ENCODE measurements at regions not wholly inside any gene's neighbourhood (a gene's known extent, or its start where the extent isn't known, plus 50 kb on each side); places are given as distances from the start of the nearest gene placed in this dataset.

DNA sequence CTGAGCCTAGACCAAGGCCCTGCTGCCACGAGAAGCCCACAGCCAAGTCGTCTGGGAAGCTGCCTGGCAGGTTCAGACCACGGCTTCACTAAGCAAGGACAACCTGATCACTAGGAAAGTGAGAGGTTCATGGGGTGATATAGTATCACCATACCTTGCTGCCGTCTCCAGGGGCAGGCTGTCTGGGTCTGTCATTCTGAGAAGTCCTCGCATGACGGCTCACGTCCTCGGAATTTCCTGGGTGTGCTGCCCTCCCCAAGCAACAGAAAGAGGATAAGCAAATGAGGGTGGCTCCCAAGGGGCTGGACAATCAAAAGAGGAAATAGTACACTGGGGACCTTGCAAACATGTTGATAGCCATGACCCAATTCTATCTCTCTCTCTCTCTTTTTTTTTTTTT lies 207.4 kb upstream of the IGF1R start:
- ChIA-PET POLR2A (no interaction called here), CTCF (interaction anchor here (1.0 to 1.7 kb wide), 4 partner anchors 11 to 220 kb away, joined by 3 to 4 read pairs (median 3); no protein-coding TSS in a partner anchor)
- DNase-seq (ENCODE audit: extremely low spot score) = no peak
- TF ChIP-seq, protein P1, sequence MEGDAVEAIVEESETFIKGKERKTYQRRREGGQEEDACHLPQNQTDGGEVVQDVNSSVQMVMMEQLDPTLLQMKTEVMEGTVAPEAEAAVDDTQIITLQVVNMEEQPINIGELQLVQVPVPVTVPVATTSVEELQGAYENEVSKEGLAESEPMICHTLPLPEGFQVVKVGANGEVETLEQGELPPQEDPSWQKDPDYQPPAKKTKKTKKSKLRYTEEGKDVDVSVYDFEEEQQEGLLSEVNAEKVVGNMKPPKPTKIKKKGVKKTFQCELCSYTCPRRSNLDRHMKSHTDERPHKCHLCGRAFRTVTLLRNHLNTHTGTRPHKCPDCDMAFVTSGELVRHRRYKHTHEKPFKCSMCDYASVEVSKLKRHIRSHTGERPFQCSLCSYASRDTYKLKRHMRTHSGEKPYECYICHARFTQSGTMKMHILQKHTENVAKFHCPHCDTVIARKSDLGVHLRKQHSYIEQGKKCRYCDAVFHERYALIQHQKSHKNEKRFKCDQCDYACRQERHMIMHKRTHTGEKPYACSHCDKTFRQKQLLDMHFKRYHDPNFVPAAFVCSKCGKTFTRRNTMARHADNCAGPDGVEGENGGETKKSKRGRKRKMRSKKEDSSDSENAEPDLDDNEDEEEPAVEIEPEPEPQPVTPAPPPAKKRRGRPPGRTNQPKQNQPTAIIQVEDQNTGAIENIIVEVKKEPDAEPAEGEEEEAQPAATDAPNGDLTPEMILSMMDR (IDR thresholded peaks at IDR 0.05; ENCODE audit: control extremely low read depth, extremely low read depth, low read depth, missing control alignments) = no peak

DNA sequence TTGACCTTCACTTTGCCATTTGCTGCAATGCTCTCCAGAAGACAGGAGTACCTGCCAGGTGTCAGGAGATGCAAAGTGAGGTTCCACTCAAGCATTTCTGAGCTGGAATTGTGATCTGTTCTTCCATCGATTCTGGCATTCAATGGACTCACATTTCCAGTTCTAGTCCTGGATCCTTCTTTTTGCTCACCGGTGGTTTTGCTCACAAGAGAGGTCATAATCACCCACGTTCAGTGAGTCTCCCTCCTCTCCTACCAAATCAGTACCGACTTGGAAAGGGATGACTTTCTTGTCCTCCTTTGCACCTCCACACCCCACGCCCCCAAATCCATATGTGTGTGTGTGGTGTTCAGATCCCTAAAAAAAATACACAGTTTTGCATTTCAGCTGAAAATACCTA lies 206.7 kb upstream of the IGF1R start:
- POLR2A ChIA-PET = no interaction called here
- TF ChIP-seq, protein P1 (IDR thresholded peaks at IDR 0.05; ENCODE audit: control extremely low read depth, extremely low read depth, low read depth, missing control alignments) = no peak
- CTCF ChIA-PET = interaction anchor here (0.6 to 1.9 kb wide), 15 partner anchors 11 to 637 kb away, joined by 3 to 6 read pairs (median 3); no protein-coding TSS in a partner anchor
- no peak for DNase-seq (ENCODE audit: extremely low spot score)

DNA sequence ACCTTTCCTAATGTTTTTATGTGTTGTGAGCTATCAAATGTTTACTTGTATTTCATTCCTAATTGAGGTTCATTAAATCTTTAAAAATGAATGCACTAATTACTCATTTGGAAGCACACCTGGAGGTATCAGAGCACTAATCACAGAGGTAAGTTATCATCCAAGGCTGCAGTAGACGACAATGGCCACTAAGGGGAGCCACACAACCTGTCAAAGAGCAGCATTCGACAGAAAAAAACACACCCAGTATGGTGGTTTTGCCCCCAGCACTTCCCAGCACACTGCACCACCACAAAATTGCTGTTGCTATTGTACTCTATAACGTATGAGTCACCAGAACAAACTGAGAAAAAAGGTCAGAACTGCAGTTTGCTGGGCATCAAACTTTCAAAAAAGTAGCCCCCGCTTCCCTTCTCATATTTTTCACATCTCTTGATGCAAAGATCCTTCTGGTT lies 205.9 kb upstream of the IGF1R start:
- ChIA-PET POLR2A (no interaction called here), CTCF (interaction anchor here (0.6 to 1.9 kb wide), 19 partner anchors 11 to 634 kb away, joined by 3 to 6 read pairs (median 3); no protein-coding TSS in a partner anchor)
- DNase-seq (ENCODE audit: extremely low spot score) = peak; percentile 59
- TF ChIP-seq, protein P1 (IDR thresholded peaks at IDR 0.05; ENCODE audit: control extremely low read depth, extremely low read depth, low read depth, missing control alignments) = peak; percentile 70

DNA sequence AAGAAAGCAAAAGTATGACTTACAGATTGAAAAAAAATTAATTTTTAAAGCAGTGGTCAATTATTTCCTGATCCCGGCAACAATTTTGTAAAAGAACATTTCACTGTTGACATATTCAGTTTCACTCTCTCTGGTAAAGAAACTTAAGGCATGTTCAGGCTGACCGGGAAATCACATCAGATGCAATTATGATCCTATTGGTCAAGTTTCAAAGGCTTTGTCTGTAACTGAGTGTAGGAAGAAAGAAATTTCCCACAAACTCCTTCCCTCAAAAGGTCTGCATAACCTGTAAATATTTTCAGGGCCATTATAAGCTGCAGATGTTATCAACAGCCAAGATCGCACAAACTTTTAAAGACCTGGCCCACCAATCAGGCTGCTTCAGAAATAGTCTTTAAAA lies 205.4 kb upstream of the IGF1R start:
- ChIA-PET CTCF (interaction anchor here (0.7 to 1.9 kb wide), 13 partner anchors 11 to 633 kb away, joined by 3 to 6 read pairs (median 3); no protein-coding TSS in a partner anchor), POLR2A (no interaction called here)
- TF ChIP-seq, protein P1 (IDR thresholded peaks at IDR 0.05; ENCODE audit: control extremely low read depth, extremely low read depth, low read depth, missing control alignments) = no peak
- no peak for DNase-seq (ENCODE audit: extremely low spot score)

DNA sequence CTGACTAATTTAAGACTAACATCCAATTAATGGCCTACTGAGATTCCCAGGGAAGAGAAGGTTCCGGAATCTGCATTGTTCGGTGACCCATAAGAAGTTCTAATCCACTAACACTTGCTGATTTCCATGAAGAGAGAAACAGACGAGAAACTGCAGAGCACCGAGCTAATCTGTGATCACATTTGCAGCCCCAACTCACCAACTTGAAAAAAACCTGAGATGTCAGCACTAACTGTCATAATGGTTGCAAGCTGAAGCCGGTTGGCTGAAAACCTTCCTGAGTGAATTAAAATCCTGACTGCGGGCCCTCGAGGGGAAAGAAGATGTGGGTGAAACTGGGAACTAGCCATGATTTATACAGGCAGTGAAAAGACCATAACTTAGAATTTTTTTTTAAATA lies 204.8 kb upstream of the IGF1R start:
- POLR2A ChIA-PET = no interaction called here
- CTCF ChIA-PET = interaction anchor here (0.8 to 1.7 kb wide), 8 partner anchors 11 to 438 kb away, joined by 3 to 6 read pairs (median 3); no protein-coding TSS in a partner anchor
- TF ChIP-seq, protein P1 (IDR thresholded peaks at IDR 0.05; ENCODE audit: control extremely low read depth, extremely low read depth, low read depth, missing control alignments) = no peak
- DNase-seq (ENCODE audit: extremely low spot score) = no peak

DNA sequence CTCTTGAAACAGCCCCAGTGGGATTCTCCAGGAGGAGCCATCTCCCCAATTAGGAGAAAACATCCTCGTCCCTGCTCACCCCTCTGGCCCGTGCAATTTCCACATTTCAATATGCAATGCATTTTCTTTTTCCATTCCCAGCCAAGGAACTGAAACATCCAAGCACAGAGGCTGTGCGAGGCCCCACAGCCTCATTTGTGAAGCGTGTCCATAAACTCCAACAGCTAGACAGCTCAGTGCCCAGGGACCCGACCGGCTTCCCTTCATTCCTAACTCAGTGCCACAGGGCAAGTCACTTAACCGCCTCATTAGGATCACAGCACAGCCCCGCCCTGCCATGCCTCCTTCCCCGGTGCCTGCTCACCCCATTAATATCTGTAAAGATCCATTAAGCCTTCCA lies 204.2 kb upstream of the IGF1R start:
- CTCF ChIA-PET = interaction anchor here (1.0 to 1.7 kb wide), 5 partner anchors 12 to 335 kb away, joined by 3 to 6 read pairs (median 4); no protein-coding TSS in a partner anchor
- TF ChIP-seq, protein P1 (IDR thresholded peaks at IDR 0.05; ENCODE audit: control extremely low read depth, extremely low read depth, low read depth, missing control alignments) = no peak
- POLR2A ChIA-PET = no interaction called here
- DNase-seq (ENCODE audit: extremely low spot score) = no peak

Data from GM10248 (cell line).